LNCAP (cell line): ENCODE measurements at regions not wholly inside any gene's neighbourhood (a gene's known extent, or its start where the extent isn't known, plus 50 kb on each side); places are given as distances from the start of the nearest gene placed in this dataset.

Experiments
- CTCF ChIP-seq: fragments of 450-650 bp; IDR thresholded peaks from 2 replicates; pipeline ENCODE4 v1.5.1; 2017; ENCODE audit warnings: mild to moderate bottlenecking

GRCh38 chr2:19225931-19226330 is 132.5 kb downstream of the OSR1 start:
- TF ChIP-seq CTCF, result no peak

GRCh38 chr2:19225126-19225525 is 133.3 kb downstream of the OSR1 start:
- TF ChIP-seq CTCF, result no peak

- TF ChIP-seq CTCF, result no peak
Measured at GRCh38 chr2:19224486-19224885, 133.9 kb downstream of the OSR1 start.

GRCh38 chr2:19224011-19224410 is 134.4 kb downstream of the OSR1 start:
- TF ChIP-seq CTCF, result no peak

- no peak for TF ChIP-seq CTCF
Measured at GRCh38 chr2:19219060-19219459, 139.4 kb downstream of the OSR1 start.

- TF ChIP-seq CTCF, result no peak
Measured at GRCh38 chr2:19218166-19218565, 140.3 kb downstream of the OSR1 start.

- TF ChIP-seq CTCF, result no peak
Measured at GRCh38 chr2:19216676-19217602, 141.5 kb downstream of the OSR1 start.

- TF ChIP-seq CTCF, result no peak
Measured at GRCh38 chr2:19216238-19216637, 142.2 kb downstream of the OSR1 start.
